SK-N-MC (cell line): ENCODE measurements at regions not wholly inside any gene's neighbourhood (a gene's known extent, or its start where the extent isn't known, plus 50 kb on each side); places are given as distances from the start of the nearest gene placed in this dataset.

Source experiments
- EZH2 ChIP-seq: fragments of 200-600 bp; sonication (generic); IDR thresholded peaks from one replicate; pipeline ENCODE4 v1.6.1; 2017; ENCODE audit warnings: antibody characterized with exemption
- POLR2AphosphoS5 ChIP-seq: IDR thresholded peaks from 2 replicates; pipeline ENCODE4 v1.6.1; 2012; ENCODE audit warnings: mild to moderate bottlenecking, low read depth, low read length, borderline replicate concordance

- TF ChIP-seq POLR2AphosphoS5 = no peak
- no peak for TF ChIP-seq EZH2
Measured at GRCh38 chr13:22238269-22238668, 567.4 kb downstream of the FGF9 start.
